ENCODE measurements at regions not wholly inside any gene's neighbourhood (a gene's known extent, or its start where the extent isn't known, plus 50 kb on each side); places are given as distances from the start of the nearest gene placed in this dataset.

DNA sequence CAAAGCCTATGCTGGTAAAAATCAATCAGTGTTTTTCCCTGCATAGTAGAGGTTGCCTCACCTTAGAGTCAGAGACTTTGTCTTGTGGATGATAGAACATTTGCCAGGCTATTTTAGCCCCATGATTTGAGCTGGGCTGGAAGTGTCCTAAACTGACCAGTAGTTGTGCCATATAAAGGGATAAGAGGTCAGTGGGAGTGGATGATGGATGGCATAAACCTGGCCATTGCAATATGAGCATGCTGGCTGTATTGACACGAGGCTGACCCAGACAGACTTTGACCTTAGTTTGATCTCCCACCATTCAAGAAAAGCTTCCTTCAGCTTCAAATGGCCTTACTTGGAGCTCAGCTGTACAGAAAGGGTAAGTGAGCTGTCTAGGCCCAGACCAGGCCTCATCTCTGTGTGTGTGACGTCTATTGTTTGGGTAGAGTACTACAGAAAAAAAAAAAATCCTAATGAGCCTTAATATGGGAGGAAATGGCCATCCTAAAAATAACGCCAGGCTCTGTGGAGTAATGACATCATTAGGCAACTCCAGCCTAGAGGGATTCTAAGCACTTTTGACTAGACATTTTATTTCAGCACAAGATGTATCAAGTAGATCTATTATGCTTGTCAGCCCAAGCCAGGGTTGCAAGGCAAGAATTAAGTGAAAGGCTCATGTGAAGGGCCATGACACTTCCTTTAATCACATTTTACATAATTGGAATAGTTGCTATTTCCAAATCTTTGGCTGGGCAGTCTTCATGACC lies 51.3 kb upstream of the CADM1 start:
- H3K4me3 ChIP-seq = no peak overlapping the region
- no peaks in the 10 kb centered on the region for H3K36me3 ChIP-seq
- no peak for DNase-seq
- H3K4me1 ChIP-seq = no peaks in the 10 kb centered on the region
- TF ChIP-seq, protein P1, sequence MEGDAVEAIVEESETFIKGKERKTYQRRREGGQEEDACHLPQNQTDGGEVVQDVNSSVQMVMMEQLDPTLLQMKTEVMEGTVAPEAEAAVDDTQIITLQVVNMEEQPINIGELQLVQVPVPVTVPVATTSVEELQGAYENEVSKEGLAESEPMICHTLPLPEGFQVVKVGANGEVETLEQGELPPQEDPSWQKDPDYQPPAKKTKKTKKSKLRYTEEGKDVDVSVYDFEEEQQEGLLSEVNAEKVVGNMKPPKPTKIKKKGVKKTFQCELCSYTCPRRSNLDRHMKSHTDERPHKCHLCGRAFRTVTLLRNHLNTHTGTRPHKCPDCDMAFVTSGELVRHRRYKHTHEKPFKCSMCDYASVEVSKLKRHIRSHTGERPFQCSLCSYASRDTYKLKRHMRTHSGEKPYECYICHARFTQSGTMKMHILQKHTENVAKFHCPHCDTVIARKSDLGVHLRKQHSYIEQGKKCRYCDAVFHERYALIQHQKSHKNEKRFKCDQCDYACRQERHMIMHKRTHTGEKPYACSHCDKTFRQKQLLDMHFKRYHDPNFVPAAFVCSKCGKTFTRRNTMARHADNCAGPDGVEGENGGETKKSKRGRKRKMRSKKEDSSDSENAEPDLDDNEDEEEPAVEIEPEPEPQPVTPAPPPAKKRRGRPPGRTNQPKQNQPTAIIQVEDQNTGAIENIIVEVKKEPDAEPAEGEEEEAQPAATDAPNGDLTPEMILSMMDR (IDR thresholded peaks at IDR 0.05) = no peak
- no peak overlapping the region for H3K27ac ChIP-seq
- H3K27me3 ChIP-seq = no peaks in the 10 kb centered on the region
- intact Hi-C loops (cut with DNase I; ENCODE audit: low total_unique reads) = no loop called here
- H3K9me3 ChIP-seq = no peaks in the 10 kb centered on the region
